ENCODE measurements at regions not wholly inside any gene's neighbourhood (a gene's known extent, or its start where the extent isn't known, plus 50 kb on each side); places are given as distances from the start of the nearest gene placed in this dataset.

- H3K4me3 ChIP-seq (ENCODE audit: low read depth, low read length) = no peak overlapping the region
- TF ChIP-seq CTCF (IDR thresholded peaks at IDR 0.05; ENCODE audit: low read depth, low read length) = no peak
- TF ChIP-seq MYC (IDR thresholded peaks at IDR 0.05; ENCODE audit: low read depth, low read length) = no peak
- no peak for TF ChIP-seq POLR2A (IDR thresholded peaks at IDR 0.05; ENCODE audit: extremely low read depth, insufficient read length)
- no peak for TF ChIP-seq MAX (IDR thresholded peaks at IDR 0.05; ENCODE audit: low read depth, low read length)
- no peak for DNase-seq (ENCODE audit: low read depth)
Measured at GRCh38 chr14:42420071-42420470, 813.4 kb downstream of the LRFN5 start.

GRCh38 chr14:42407153-42407552 is 800.5 kb downstream of the LRFN5 start:
- TF ChIP-seq CTCF (IDR thresholded peaks at IDR 0.05; ENCODE audit: low read depth, low read length) = no peak
- no peak for TF ChIP-seq POLR2A (IDR thresholded peaks at IDR 0.05; ENCODE audit: extremely low read depth, insufficient read length)
- no peak for TF ChIP-seq MAX (IDR thresholded peaks at IDR 0.05; ENCODE audit: low read depth, low read length)
- TF ChIP-seq MYC (IDR thresholded peaks at IDR 0.05; ENCODE audit: low read depth, low read length) = no peak
- no peak overlapping the region for H3K4me3 ChIP-seq (ENCODE audit: low read depth, low read length)
- DNase-seq (ENCODE audit: low read depth) = no peak

GRCh38 chr14:42391146-42391834 is 784.6 kb downstream of the LRFN5 start:
- TF ChIP-seq POLR2A (IDR thresholded peaks at IDR 0.05; ENCODE audit: extremely low read depth, insufficient read length) (no peak), CTCF (IDR thresholded peaks at IDR 0.05; ENCODE audit: low read depth, low read length) (no peak), MAX (IDR thresholded peaks at IDR 0.05; ENCODE audit: low read depth, low read length) (no peak), MYC (IDR thresholded peaks at IDR 0.05; ENCODE audit: low read depth, low read length) (no peak)
- DNase-seq (ENCODE audit: low read depth) = no peak
- no peak overlapping the region for H3K4me3 ChIP-seq (ENCODE audit: low read depth, low read length)

GRCh38 chr14:42378880-42379279 is 772.2 kb downstream of the LRFN5 start:
- DNase-seq (ENCODE audit: low read depth) = no peak
- H3K4me3 ChIP-seq (ENCODE audit: low read depth, low read length) = no peak overlapping the region
- TF ChIP-seq MAX (IDR thresholded peaks at IDR 0.05; ENCODE audit: low read depth, low read length) = no peak
- TF ChIP-seq MYC (IDR thresholded peaks at IDR 0.05; ENCODE audit: low read depth, low read length) = no peak
- TF ChIP-seq POLR2A (IDR thresholded peaks at IDR 0.05; ENCODE audit: extremely low read depth, insufficient read length) = no peak
- TF ChIP-seq CTCF (IDR thresholded peaks at IDR 0.05; ENCODE audit: low read depth, low read length) = no peak

- TF ChIP-seq MYC (IDR thresholded peaks at IDR 0.05; ENCODE audit: low read depth, low read length) (no peak), CTCF (IDR thresholded peaks at IDR 0.05; ENCODE audit: low read depth, low read length) (no peak), MAX (IDR thresholded peaks at IDR 0.05; ENCODE audit: low read depth, low read length) (no peak), POLR2A (IDR thresholded peaks at IDR 0.05; ENCODE audit: extremely low read depth, insufficient read length) (no peak)
- DNase-seq (ENCODE audit: low read depth) = no peak
- H3K4me3 ChIP-seq (ENCODE audit: low read depth, low read length) = no peak overlapping the region
Measured at GRCh38 chr14:42378274-42378673, 771.6 kb downstream of the LRFN5 start.

All from NB4 (cell line).